Vagina (tissue), 2 donors: ENCODE measurements at regions not wholly inside any gene's neighbourhood (a gene's known extent, or its start where the extent isn't known, plus 50 kb on each side); places are given as distances from the start of the nearest gene placed in this dataset.
A peak's percentile ranks its signal among the peaks of the same experiment; 100 is the strongest.

ENCODE experiments used
- DNase-seq, 2 donors: peaks; one replicate each; pipeline ENCODE4 v3.0.0-alpha.2; 2017; ENCODE audit errors: extremely low spot score in 2 of 2
- H3K27ac ChIP-seq: fragments of 200-600 bp; sonication (generic); one replicate; pipeline ENCODE4 v1.5.1; 2019
- H3K27me3 ChIP-seq: fragments of 200-600 bp; sonication (generic); one replicate; pipeline ENCODE4 v1.5.1; 2019
- H3K36me3 ChIP-seq, 2 donors: fragments of 200-600 bp; sonication (generic); one replicate each; pipeline ENCODE4 v1.5.1; 2017 to 2019
- H3K4me1 ChIP-seq: fragments of 200-600 bp; sonication (generic); one replicate; pipeline ENCODE4 v1.5.1; 2019
- H3K4me3 ChIP-seq, 2 donors: fragments of 200-600 bp; sonication (generic); 1 replicate in 1 of 2; 2 replicates in 1 of 2; pipeline ENCODE4 v1.5.1; 2016 to 2019
- H3K9me3 ChIP-seq: fragments of 200-600 bp; sonication (generic); one replicate; pipeline ENCODE4 v1.5.1; 2019
- CTCF ChIP-seq, 3 experiments: fragments of 450-650 bp in 2 of 3; fragments of 200-600 bp in 1 of 3; sonication (generic) in 1 of 3; IDR thresholded peaks; one replicate each; pipeline ENCODE4 v1.5.1; 2017 to 2019; ENCODE audit warnings: antibody characterized with exemption in 3 of 3, mild to moderate bottlenecking in 2 of 3, moderate library complexity in 2 of 3
- POLR2A ChIP-seq, 2 donors: fragments of 450-650 bp; IDR thresholded peaks; one replicate each; pipeline ENCODE4 v1.6.1; 2017; ENCODE audit warnings: antibody characterized with exemption in 2 of 2, mild to moderate bottlenecking in 2 of 2, moderate library complexity in 2 of 2
- POLR2AphosphoS5 ChIP-seq, 2 donors: sonication (generic); formaldehyde crosslinking; IDR thresholded peaks; one replicate each; pipeline ENCODE4 v1.9.0; 2017; ENCODE audit warnings: antibody characterized with exemption in 2 of 2, mild to moderate bottlenecking in 2 of 2, low read depth in 1 of 2; ENCODE audit not compliant: insufficient read depth in 1 of 2
- intact Hi-C: fragments of 100-400 bp; cut with DNase I; formaldehyde crosslinking; loops from one replicate; pipeline ENCODE4 v1.15.1; 2023

GRCh38 chr11:10394229-10395101 lies 60.6 kb upstream of the AMPD3 start:
- Histone ChIP-seq H3K27ac (no peak overlapping the region), H3K36me3 (no peaks in the 10 kb centered on the region)

GRCh38 chr11:10395166-10395897 lies 59.7 kb upstream of the AMPD3 start:
- peak in 1 of 2 donors; percentile 27 for DNase-seq
- Histone ChIP-seq H3K27ac (no peak overlapping the region), H3K9me3 (no peaks in the 10 kb centered on the region), H3K27me3 (no peaks in the 10 kb centered on the region), H3K36me3 (no peaks in the 10 kb centered on the region), H3K4me1 (peaks cover 5% of the 10 kb centered on the region), H3K4me3 (no peak overlapping the region)
- intact Hi-C loops: no loop called here
- TF ChIP-seq CTCF (IDR thresholded peaks at IDR 0.05) (no peak), POLR2AphosphoS5 (IDR thresholded peaks at IDR 0.05; ENCODE audit: insufficient read depth in 1 of 2, low read depth in 1 of 2) (no peak), POLR2A (IDR thresholded peaks at IDR 0.05) (no peak)

More at GRCh38 chr11:10394229-10395101, 60.6 kb upstream of the AMPD3 start:
- Histone ChIP-seq H3K27me3 (no peaks in the 10 kb centered on the region), H3K4me3 (no peak overlapping the region), H3K4me1 (peaks cover 8% of the 10 kb centered on the region), H3K9me3 (no peaks in the 10 kb centered on the region)
- peak; percentile 19 to 58 for DNase-seq
- intact Hi-C loops: no loop called here
- no peak for TF ChIP-seq CTCF (IDR thresholded peaks at IDR 0.05)
- TF ChIP-seq POLR2A (IDR thresholded peaks at IDR 0.05): no peak
- TF ChIP-seq POLR2AphosphoS5 (IDR thresholded peaks at IDR 0.05; ENCODE audit: insufficient read depth in 1 of 2, low read depth in 1 of 2): no peak

GRCh38 chr11:10396771-10397170 lies 58.3 kb upstream of the AMPD3 start:
- intact Hi-C loops: no loop called here
- H3K4me3 ChIP-seq: no peak overlapping the region
- H3K4me1 ChIP-seq: no peaks in the 10 kb centered on the region
- H3K27me3 ChIP-seq: no peaks in the 10 kb centered on the region
- DNase-seq: no peak
- TF ChIP-seq POLR2A (IDR thresholded peaks at IDR 0.05): no peak
- TF ChIP-seq POLR2AphosphoS5 (IDR thresholded peaks at IDR 0.05; ENCODE audit: insufficient read depth in 1 of 2, low read depth in 1 of 2): no peak
- no peak for TF ChIP-seq CTCF (IDR thresholded peaks at IDR 0.05)
- H3K27ac ChIP-seq: no peak overlapping the region
- no peaks in the 10 kb centered on the region for H3K9me3 ChIP-seq
- no peaks in the 10 kb centered on the region for H3K36me3 ChIP-seq

GRCh38 chr11:10397226-10397987 lies 57.7 kb upstream of the AMPD3 start:
- DNase-seq: peak in 1 of 2 donors; percentile 67
- no peaks in the 10 kb centered on the region for H3K27me3 ChIP-seq
- H3K4me1 ChIP-seq: no peaks in the 10 kb centered on the region
- intact Hi-C loops: no loop called here
- H3K36me3 ChIP-seq: no peaks in the 10 kb centered on the region
- H3K9me3 ChIP-seq: no peaks in the 10 kb centered on the region
- TF ChIP-seq CTCF (IDR thresholded peaks at IDR 0.05): no peak
- no peak for TF ChIP-seq POLR2A (IDR thresholded peaks at IDR 0.05)
- no peak for TF ChIP-seq POLR2AphosphoS5 (IDR thresholded peaks at IDR 0.05; ENCODE audit: insufficient read depth in 1 of 2, low read depth in 1 of 2)
- H3K4me3 ChIP-seq: no peak overlapping the region
- no peak overlapping the region for H3K27ac ChIP-seq
